HG03521 (cell line): ENCODE measurements at regions not wholly inside any gene's neighbourhood (a gene's known extent, or its start where the extent isn't known, plus 50 kb on each side); places are given as distances from the start of the nearest gene placed in this dataset.
"Not testable (repeated sequence)": the region's sequence is repeated elsewhere in the genome, so short reads cannot be mapped to it uniquely, and the experiment has no call there.

Experiments
- ATAC-seq: cut with Tn5 transposase; IDR thresholded peaks from one replicate; pipeline ENCODE4 v1.9.1; 2021; ENCODE audit warnings: mild to moderate bottlenecking, moderate library complexity; ENCODE audit not compliant: unreplicated experiment

GRCh38 chr13:109981000-109981399 is 194.6 kb upstream of the IRS2 start:
- ATAC-seq, result no peak

- ATAC-seq, result not testable (repeated sequence)
Measured at GRCh38 chr13:109979676-109980075, 193.3 kb upstream of the IRS2 start.

- ATAC-seq, result no peak
Measured at GRCh38 chr13:109979228-109979627, 192.8 kb upstream of the IRS2 start.

- ATAC-seq, result no peak
Measured at GRCh38 chr13:109977212-109977968, 191.0 kb upstream of the IRS2 start.

GRCh38 chr13:109976206-109976997 is 190.0 kb upstream of the IRS2 start:
- no peak for ATAC-seq

GRCh38 chr13:109974354-109974753 is 188.0 kb upstream of the IRS2 start:
- ATAC-seq, result no peak

- no peak for ATAC-seq
Measured at GRCh38 chr13:109973279-109973678, 186.9 kb upstream of the IRS2 start.

GRCh38 chr13:109971456-109972090 is 185.2 kb upstream of the IRS2 start:
- no peak for ATAC-seq

- ATAC-seq, result no peak
Measured at GRCh38 chr13:109971006-109971405, 184.6 kb upstream of the IRS2 start.

- ATAC-seq, result no peak
Measured at GRCh38 chr13:109968876-109969577, 182.6 kb upstream of the IRS2 start.

- no peak for ATAC-seq
Measured at GRCh38 chr13:109963960-109964563, 177.7 kb upstream of the IRS2 start.

- no peak for ATAC-seq
Measured at GRCh38 chr13:109963384-109963783, 177.0 kb upstream of the IRS2 start.

- ATAC-seq, result no peak
Measured at GRCh38 chr13:109959903-109960302, 173.5 kb upstream of the IRS2 start.

GRCh38 chr13:109957875-109958274 is 171.5 kb upstream of the IRS2 start:
- no peak for ATAC-seq

GRCh38 chr13:109955598-109955997 is 169.2 kb upstream of the IRS2 start:
- ATAC-seq, result no peak

- ATAC-seq, result no peak
Measured at GRCh38 chr13:109954441-109954840, 168.1 kb upstream of the IRS2 start.

- no peak for ATAC-seq
Measured at GRCh38 chr13:109951491-109951890, 165.1 kb upstream of the IRS2 start.

GRCh38 chr13:109949397-109949796 is 163.0 kb upstream of the IRS2 start:
- ATAC-seq, result no peak

GRCh38 chr13:109947006-109947405 is 160.6 kb upstream of the IRS2 start:
- ATAC-seq, result no peak

- no peak for ATAC-seq
Measured at GRCh38 chr13:109945206-109945960, 159.0 kb upstream of the IRS2 start.
